HG03342 (cell line): ENCODE measurements at regions not wholly inside any gene's neighbourhood (a gene's known extent, or its start where the extent isn't known, plus 50 kb on each side); places are given as distances from the start of the nearest gene placed in this dataset.
"Not testable (repeated sequence)": the region's sequence is repeated elsewhere in the genome, so short reads cannot be mapped to it uniquely, and the experiment has no call there.

ENCODE experiments used
- ATAC-seq: cut with Tn5 transposase; IDR thresholded peaks from one replicate; pipeline ENCODE4 v1.9.1; 2021; ENCODE audit warnings: mild to moderate bottlenecking, moderate library complexity; ENCODE audit not compliant: unreplicated experiment

GRCh38 chr7:81007051-81007450 lies 88.2 kb upstream of the SEMA3C start:
- no peak for ATAC-seq

- no peak for ATAC-seq
Observed at GRCh38 chr7:81005254-81005653, 86.4 kb upstream of the SEMA3C start.

GRCh38 chr7:81004098-81004497 lies 85.2 kb upstream of the SEMA3C start:
- ATAC-seq: no peak

- no peak for ATAC-seq
Observed at GRCh38 chr7:81003326-81003725, 84.5 kb upstream of the SEMA3C start.

GRCh38 chr7:81002421-81002820 lies 83.6 kb upstream of the SEMA3C start:
- no peak for ATAC-seq

- ATAC-seq: no peak
Observed at GRCh38 chr7:80999771-81000170, 80.9 kb upstream of the SEMA3C start.

- no peak for ATAC-seq
Observed at GRCh38 chr7:80999100-80999499, 80.2 kb upstream of the SEMA3C start.

- no peak for ATAC-seq
Observed at GRCh38 chr7:80997841-80998240, 79.0 kb upstream of the SEMA3C start.

GRCh38 chr7:80996236-80996635 lies 77.4 kb upstream of the SEMA3C start:
- not testable (repeated sequence) for ATAC-seq

- ATAC-seq: no peak
Observed at GRCh38 chr7:80991654-80992053, 72.8 kb upstream of the SEMA3C start.

GRCh38 chr7:80984619-80985018 lies 65.8 kb upstream of the SEMA3C start:
- ATAC-seq: no peak

GRCh38 chr7:80981405-80981804 lies 62.6 kb upstream of the SEMA3C start:
- no peak for ATAC-seq

- ATAC-seq: no peak
Observed at GRCh38 chr7:80977751-80978150, 58.9 kb upstream of the SEMA3C start.

- ATAC-seq: no peak
Observed at GRCh38 chr7:80974396-80975358, 55.8 kb upstream of the SEMA3C start.

GRCh38 chr7:80971225-80971624 lies 52.4 kb upstream of the SEMA3C start:
- no peak for ATAC-seq
